Left lung (tissue), 4 donors: ENCODE measurements at regions not wholly inside any gene's neighbourhood (a gene's known extent, or its start where the extent isn't known, plus 50 kb on each side); places are given as distances from the start of the nearest gene placed in this dataset.

Source experiments
- ATAC-seq: fragments of 200-7000 bp; cut with Tn5 transposase; one replicate; pipeline ENCODE4 v1.9.1; 2020; ENCODE audit warnings: moderate library complexity
- DNase-seq, 4 donors: peaks; one replicate each; pipeline ENCODE4 v3.0.0-alpha.2; 2013 to 2020
- H3K27ac ChIP-seq, 2 donors: fragments of 200-600 bp; sonication (generic) in 1 of 2; one replicate each; pipeline versions ENCODE4 v1.5.0 to v1.8.0; 2020 to 2021
- H3K27me3 ChIP-seq, 2 donors: fragments of 200-600 bp; sonication (generic) in 1 of 2; one replicate each; pipeline versions ENCODE4 v1.5.0 to v1.8.0; 2020 to 2021
- H3K36me3 ChIP-seq, 2 donors: fragments of 200-600 bp; sonication (generic) in 1 of 2; one replicate each; pipeline versions ENCODE4 v1.5.0 to v1.8.0; 2020 to 2021
- H3K4me1 ChIP-seq, 2 donors: fragments of 200-600 bp; one replicate each; pipeline ENCODE4 v1.8.0; 2021
- H3K4me3 ChIP-seq, 2 donors: fragments of 200-600 bp; sonication (generic) in 1 of 2; one replicate each; pipeline versions ENCODE4 v1.5.0 to v1.8.0; 2020 to 2021; ENCODE audit warnings: mild to moderate bottlenecking in 1 of 2
- H3K9me3 ChIP-seq, 2 donors: fragments of 200-600 bp; sonication (generic) in 1 of 2; one replicate each; pipeline versions ENCODE4 v1.5.0 to v1.8.0; 2020 to 2021
- intact Hi-C, 2 donors: fragments of 100-400 bp; cut with DNase I; formaldehyde crosslinking; loops; one replicate each; pipeline versions ENCODE4 v1.11.2 to v1.14.2; 2022
- TF ChIP-seq, protein P1 (sequence below), 2 donors: fragments of 200-600 bp; sonication (generic) in 1 of 2; IDR thresholded peaks; one replicate each; pipeline versions ENCODE4 v1.5.0 to v1.8.0; 2021; ENCODE audit warnings: antibody characterized with exemption in 2 of 2
- donor health status: DM: no; HTN: yes; CAD: no.
- donor health status: DM: no; HTN: no; CAD: no.

DNA sequence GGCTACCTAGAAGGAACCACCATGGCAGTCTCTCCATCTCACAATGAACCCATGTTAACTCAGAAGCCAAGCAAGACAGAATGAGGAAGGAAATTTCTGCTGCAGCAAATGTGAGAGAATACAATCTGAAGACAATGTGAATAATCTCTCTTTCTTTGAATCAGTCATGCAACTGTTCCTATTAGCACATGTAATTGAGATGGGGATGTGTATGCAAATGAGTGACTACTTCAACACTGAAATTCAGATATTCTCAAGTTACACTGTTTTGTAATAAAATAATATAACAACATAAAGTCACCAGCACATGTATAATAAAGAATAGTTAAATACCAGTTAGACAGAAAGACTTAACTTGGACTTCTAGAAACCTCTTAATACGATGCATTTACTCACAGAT lies 1200.6 kb upstream of the PIK3C3 start:
- no peak for ATAC-seq
- TF ChIP-seq, protein P1, sequence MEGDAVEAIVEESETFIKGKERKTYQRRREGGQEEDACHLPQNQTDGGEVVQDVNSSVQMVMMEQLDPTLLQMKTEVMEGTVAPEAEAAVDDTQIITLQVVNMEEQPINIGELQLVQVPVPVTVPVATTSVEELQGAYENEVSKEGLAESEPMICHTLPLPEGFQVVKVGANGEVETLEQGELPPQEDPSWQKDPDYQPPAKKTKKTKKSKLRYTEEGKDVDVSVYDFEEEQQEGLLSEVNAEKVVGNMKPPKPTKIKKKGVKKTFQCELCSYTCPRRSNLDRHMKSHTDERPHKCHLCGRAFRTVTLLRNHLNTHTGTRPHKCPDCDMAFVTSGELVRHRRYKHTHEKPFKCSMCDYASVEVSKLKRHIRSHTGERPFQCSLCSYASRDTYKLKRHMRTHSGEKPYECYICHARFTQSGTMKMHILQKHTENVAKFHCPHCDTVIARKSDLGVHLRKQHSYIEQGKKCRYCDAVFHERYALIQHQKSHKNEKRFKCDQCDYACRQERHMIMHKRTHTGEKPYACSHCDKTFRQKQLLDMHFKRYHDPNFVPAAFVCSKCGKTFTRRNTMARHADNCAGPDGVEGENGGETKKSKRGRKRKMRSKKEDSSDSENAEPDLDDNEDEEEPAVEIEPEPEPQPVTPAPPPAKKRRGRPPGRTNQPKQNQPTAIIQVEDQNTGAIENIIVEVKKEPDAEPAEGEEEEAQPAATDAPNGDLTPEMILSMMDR (IDR thresholded peaks at IDR 0.05) = no peak

DNA sequence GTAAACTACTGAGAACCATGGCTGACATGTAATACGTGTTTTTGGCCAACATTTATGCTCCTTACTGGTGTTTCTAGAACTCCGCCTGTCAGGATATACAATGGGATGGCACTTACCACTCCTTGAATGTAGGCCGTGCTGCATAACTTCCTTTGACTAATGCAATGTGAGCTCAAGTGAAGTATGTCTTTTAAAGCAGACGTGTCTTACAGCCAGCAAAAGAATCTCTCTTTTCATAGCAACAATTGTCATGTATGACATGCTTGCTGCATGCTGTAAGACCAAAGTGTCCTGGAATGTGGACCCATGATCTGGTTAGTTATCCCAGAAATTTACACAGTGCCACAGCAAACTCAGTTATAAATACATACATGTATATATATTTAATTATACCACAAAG lies 1202.7 kb upstream of the PIK3C3 start:
- H3K4me3 ChIP-seq = no peak overlapping the region
- ATAC-seq (no peak), DNase-seq (no peak)
- no peaks in the 10 kb centered on the region for H3K4me1 ChIP-seq
- TF ChIP-seq, protein P1 (IDR thresholded peaks at IDR 0.05) = no peak
- intact Hi-C loops = no loop called here
- no peaks in the 10 kb centered on the region for H3K36me3 ChIP-seq
- H3K9me3 ChIP-seq = peaks cover 0 to 5% of the 10 kb centered on the region in 2 donors
- no peaks in the 10 kb centered on the region for H3K27me3 ChIP-seq
- H3K27ac ChIP-seq = no peak overlapping the region

More for the DNA sequence above, 1200.6 kb upstream of the PIK3C3 start:
- peaks cover 0 to 3% of the 10 kb centered on the region in 2 donors for H3K9me3 ChIP-seq
- H3K4me1 ChIP-seq = no peaks in the 10 kb centered on the region
- no peak for DNase-seq
- H3K27ac ChIP-seq = no peak overlapping the region
- H3K36me3 ChIP-seq = no peaks in the 10 kb centered on the region
- no peak overlapping the region for H3K4me3 ChIP-seq
- intact Hi-C loops = no loop called here
- no peaks in the 10 kb centered on the region for H3K27me3 ChIP-seq

DNA sequence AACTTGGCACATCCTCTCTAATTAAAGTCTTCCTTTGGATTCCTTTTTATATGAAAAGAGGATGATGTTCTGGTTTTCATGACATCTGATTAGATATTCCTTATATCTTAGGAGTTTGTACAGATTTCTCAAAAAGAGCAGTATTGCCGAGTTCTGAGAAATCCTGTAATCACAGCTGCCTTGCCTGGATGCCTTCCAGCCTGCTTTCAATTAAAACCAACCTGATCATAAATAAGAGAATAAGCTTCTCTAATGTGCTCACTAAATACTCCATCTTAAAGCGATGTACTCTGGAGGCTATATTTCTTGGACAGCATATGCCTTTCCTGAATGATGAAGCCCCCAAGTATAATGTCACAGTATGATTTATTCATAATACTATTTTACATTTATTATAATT lies 1203.8 kb upstream of the PIK3C3 start:
- no peak overlapping the region for H3K27ac ChIP-seq
- H3K27me3 ChIP-seq = no peaks in the 10 kb centered on the region
- no peaks in the 10 kb centered on the region for H3K4me1 ChIP-seq
- ATAC-seq (no peak), DNase-seq (no peak)
- peaks cover 0 to 5% of the 10 kb centered on the region in 2 donors for H3K9me3 ChIP-seq
- no peaks in the 10 kb centered on the region for H3K36me3 ChIP-seq
- TF ChIP-seq, protein P1 (IDR thresholded peaks at IDR 0.05) = no peak
- intact Hi-C loops = no loop called here
- H3K4me3 ChIP-seq = no peak overlapping the region

DNA sequence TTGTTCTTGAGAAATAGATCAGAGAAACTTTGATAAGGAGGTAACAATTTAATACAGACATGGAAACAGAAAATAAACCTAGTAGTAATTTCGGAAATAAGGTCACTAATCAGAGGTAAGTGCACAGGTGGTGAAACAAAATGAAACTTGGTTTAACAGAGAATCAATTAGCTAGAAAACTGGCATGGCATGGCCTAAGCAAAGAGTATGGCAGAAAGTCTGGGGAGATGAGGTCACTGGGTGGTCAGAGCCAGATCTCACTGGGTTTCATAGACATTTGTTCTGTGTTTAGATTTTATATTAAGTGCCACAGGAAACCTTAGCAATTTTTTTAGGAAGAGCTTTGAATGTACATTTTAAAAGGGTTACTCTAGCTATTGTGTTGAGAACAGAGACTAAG lies 1216.0 kb upstream of the PIK3C3 start:
- intact Hi-C loops = no loop called here
- Histone ChIP-seq H3K36me3 (no peaks in the 10 kb centered on the region), H3K4me3 (no peak overlapping the region), H3K27me3 (no peaks in the 10 kb centered on the region), H3K27ac (no peak overlapping the region), H3K9me3 (no peaks in the 10 kb centered on the region), H3K4me1 (no peaks in the 10 kb centered on the region)
- no peak for DNase-seq
- TF ChIP-seq, protein P1 (IDR thresholded peaks at IDR 0.05) = no peak
- ATAC-seq = no peak

DNA sequence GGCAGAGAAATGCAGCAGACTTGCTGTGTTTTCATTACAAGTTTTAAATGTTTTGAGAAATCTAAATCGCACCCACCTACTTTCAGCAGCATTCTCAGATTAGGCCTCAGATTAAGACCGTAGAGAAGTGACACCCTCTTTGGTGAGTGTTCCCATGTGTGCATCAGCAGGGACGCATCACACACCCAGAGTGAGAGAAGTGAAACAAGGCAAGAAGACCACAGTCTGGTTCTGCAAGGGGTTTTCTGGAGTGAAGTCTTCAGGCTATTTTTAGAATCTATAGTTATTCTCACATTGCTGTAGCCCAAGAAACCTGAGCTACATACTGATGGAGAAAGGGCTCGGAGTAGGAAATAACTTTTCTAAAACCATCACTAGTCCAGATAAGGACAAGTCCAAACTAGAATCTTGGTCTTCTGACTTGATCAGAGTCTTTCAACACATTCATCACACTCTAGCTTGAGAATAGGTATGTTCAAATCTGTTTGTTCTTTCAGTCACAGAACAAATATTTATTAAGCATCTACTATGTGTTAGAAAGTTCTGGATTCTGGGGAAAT lies 1216.6 kb upstream of the PIK3C3 start:
- ATAC-seq = no peak
- no peak for DNase-seq
- TF ChIP-seq, protein P1 (IDR thresholded peaks at IDR 0.05) = no peak
- Histone ChIP-seq H3K9me3 (no peaks in the 10 kb centered on the region), H3K36me3 (no peaks in the 10 kb centered on the region), H3K27me3 (no peaks in the 10 kb centered on the region), H3K27ac (no peak overlapping the region), H3K4me3 (no peak overlapping the region), H3K4me1 (no peaks in the 10 kb centered on the region)
- intact Hi-C loops = no loop called here
